Neuronal stem cell (in vitro differentiated cells): ENCODE measurements at regions not wholly inside any gene's neighbourhood (a gene's known extent, or its start where the extent isn't known, plus 50 kb on each side); places are given as distances from the start of the nearest gene placed in this dataset.

Experiments
- DNase-seq: peaks from one replicate; pipeline ENCODE4 v3.0.0-alpha.2; 2013; ENCODE audit warnings: low spot score
- H2AFZ ChIP-seq: one replicate; pipeline ENCODE4 v1.6.1; 2013; ENCODE audit warnings: mild to moderate bottlenecking, low read length, inconsistent platforms
- H2AK5ac ChIP-seq: 2 replicates; pipeline ENCODE4 v1.6.1; 2013; ENCODE audit warnings: low read depth, mild to moderate bottlenecking, inconsistent platforms, low read length, moderate library complexity, mixed read lengths
- H2BK120ac ChIP-seq: 2 replicates; pipeline ENCODE4 v1.6.1; 2013; ENCODE audit warnings: low read depth, mild to moderate bottlenecking, inconsistent platforms, low read length, moderate library complexity, mixed read lengths
- H2BK12ac ChIP-seq: one replicate; pipeline ENCODE4 v1.6.1; 2013; ENCODE audit warnings: low read length, inconsistent platforms
- H2BK15ac ChIP-seq: 2 replicates; pipeline ENCODE4 v1.6.1; 2013; ENCODE audit warnings: mild to moderate bottlenecking, low read length, inconsistent platforms, mixed read lengths
- H2BK5ac ChIP-seq: one replicate; pipeline ENCODE4 v1.6.1; 2013; ENCODE audit warnings: inconsistent platforms, mild to moderate bottlenecking, low read length, moderate library complexity
- H3K14ac ChIP-seq: one replicate; pipeline ENCODE4 v1.6.1; 2013; ENCODE audit warnings: low read length, inconsistent platforms
- H3K18ac ChIP-seq: 2 replicates; pipeline ENCODE4 v1.6.1; 2013; ENCODE audit warnings: low read length, inconsistent platforms
- H3K23ac ChIP-seq: 2 replicates; pipeline ENCODE4 v1.6.1; 2013; ENCODE audit warnings: low read depth, mild to moderate bottlenecking, mixed read lengths, low read length, inconsistent platforms; ENCODE audit not compliant: poor library complexity
- H3K27ac ChIP-seq: replicated peaks from 3 replicates; pipeline ENCODE4 v1.5.1; 2013; ENCODE audit warnings: low read length, inconsistent platforms
- H3K27me3 ChIP-seq, 3 experiments: 2 replicates each; pipeline ENCODE4 v1.6.1; 2013; ENCODE audit warnings: low read length in 3 of 3, mild to moderate bottlenecking in 2 of 3, inconsistent platforms in 1 of 3, low read depth in 1 of 3, mixed read lengths in 1 of 3, moderate library complexity in 1 of 3; ENCODE audit not compliant: control insufficient read depth in 3 of 3, insufficient read depth in 3 of 3
- H3K36me3 ChIP-seq, 2 donors: replicated peaks in 1 of 2; 2 replicates each; pipeline ENCODE4 v1.6.1; 2013; ENCODE audit warnings: low read length in 2 of 2; ENCODE audit not compliant: control insufficient read depth in 2 of 2, insufficient read depth in 2 of 2
- H3K4ac ChIP-seq: 2 replicates; pipeline ENCODE4 v1.6.1; 2013; ENCODE audit warnings: inconsistent platforms, mild to moderate bottlenecking, low read length, moderate library complexity
- H3K4me1 ChIP-seq, 2 donors: 1 replicate in 1 of 2; 2 replicates in 1 of 2; pipeline ENCODE4 v1.6.1; 2013; ENCODE audit warnings: low read length in 2 of 2, low read depth in 1 of 2; ENCODE audit not compliant: control insufficient read depth in 2 of 2, insufficient read depth in 1 of 2
- H3K4me2 ChIP-seq: one replicate; pipeline ENCODE4 v1.6.1; 2013; ENCODE audit warnings: mild to moderate bottlenecking, low read length, inconsistent platforms; ENCODE audit not compliant: insufficient read depth, poor library complexity, severe bottlenecking
- H3K4me3 ChIP-seq, 2 donors: 2 replicates each; pipeline ENCODE4 v1.5.1; 2013; ENCODE audit warnings: low read length in 2 of 2, mild to moderate bottlenecking in 2 of 2, inconsistent platforms in 1 of 2, moderate library complexity in 1 of 2
- H3K79me1 ChIP-seq: one replicate; pipeline ENCODE4 v1.6.1; 2013; ENCODE audit warnings: low read depth, mild to moderate bottlenecking, inconsistent platforms, low read length, moderate library complexity
- H3K9ac ChIP-seq: one replicate; pipeline ENCODE4 v1.6.1; 2013; ENCODE audit warnings: mild to moderate bottlenecking, low read depth, low read length, inconsistent platforms; ENCODE audit not compliant: poor library complexity
- H3K9me3 ChIP-seq, 2 donors: replicated peaks in 1 of 2; 2 replicates each; pipeline versions ENCODE3 to v1.6.1; 2013; ENCODE audit warnings: low read length in 2 of 2, mild to moderate bottlenecking in 2 of 2, inconsistent platforms in 1 of 2, low read depth in 1 of 2, mixed read lengths in 1 of 2, moderate library complexity in 1 of 2; ENCODE audit not compliant: control insufficient read depth in 2 of 2, insufficient read depth in 1 of 2
- H4K8ac ChIP-seq: one replicate; pipeline ENCODE4 v1.6.1; 2013; ENCODE audit warnings: low read depth, mild to moderate bottlenecking, inconsistent platforms, low read length, moderate library complexity
- H4K91ac ChIP-seq: one replicate; pipeline ENCODE4 v1.6.1; 2013; ENCODE audit warnings: low read length, low read depth, mild to moderate bottlenecking, inconsistent platforms; ENCODE audit not compliant: poor library complexity
- WGBS, 2 donors: extraction: QIAGEN DNeasy Blood & Tissue Kit; methylation state at CpG; one replicate each; pipeline ENCODE4 v1.1.7; 2013; ENCODE audit warnings: missing lambda C conversion rate in 2 of 2, mixed read lengths in 1 of 2; ENCODE audit not compliant: insufficient read length in 2 of 2, insufficient replicate concordance in 1 of 2; ENCODE audit errors: extremely low coverage in 2 of 2; 5-methylcytosine and 5-hydroxymethylcytosine counted together

GRCh38 chr10:130929422-130930325, 381.8 kb downstream of the TCERG1L start:
- no peak overlapping the region for H2BK15ac ChIP-seq
- no peak overlapping the region for H2AFZ ChIP-seq
- no peak for DNase-seq
- peaks cover 0 to 6% of the 10 kb centered on the region in 2 donors for H3K9me3 ChIP-seq
- H4K91ac ChIP-seq, result no peak overlapping the region
- H3K4ac ChIP-seq, result no peak overlapping the region
- H3K27ac ChIP-seq, result no peak overlapping the region
- H4K8ac ChIP-seq, result no peak overlapping the region
- H3K36me3 ChIP-seq, result no peaks in the 10 kb centered on the region
- H3K23ac ChIP-seq, result no peak overlapping the region
- peak overlapping the region; percentile 16 for H2AK5ac ChIP-seq
- H3K4me1 ChIP-seq, result no peaks in the 10 kb centered on the region
- peak overlapping the region; percentile 12 for H3K14ac ChIP-seq
- H3K27me3 ChIP-seq, result peaks cover 0 to 3% (median 0%) of the 10 kb centered on the region in 3 experiments
- no peak overlapping the region for H3K9ac ChIP-seq
- peak overlapping the region; percentile 2 for H3K18ac ChIP-seq
- no peak overlapping the region for H2BK120ac ChIP-seq
- no peak overlapping the region for H2BK5ac ChIP-seq
- H2BK12ac ChIP-seq, result no peak overlapping the region
- WGBS, 2 donors, result no CpG with 5 or more reads among the region's 17 CpGs
- no peaks in the 10 kb centered on the region for H3K79me1 ChIP-seq
- peak overlapping the region in 1 of 2 donors; percentile 3 for H3K4me3 ChIP-seq
- no peak overlapping the region for H3K4me2 ChIP-seq

GRCh38 chr10:130930821-130931220, 380.7 kb downstream of the TCERG1L start:
- H2AFZ ChIP-seq, result no peak overlapping the region
- H2AK5ac ChIP-seq, result no peak overlapping the region
- no peaks in the 10 kb centered on the region for H3K36me3 ChIP-seq
- H4K8ac ChIP-seq, result no peak overlapping the region
- no CpG with 5 or more reads among the region's 5 CpGs for WGBS, 2 donors
- H2BK5ac ChIP-seq, result no peak overlapping the region
- H4K91ac ChIP-seq, result no peak overlapping the region
- H3K4ac ChIP-seq, result no peak overlapping the region
- H3K4me1 ChIP-seq, result peaks cover 0 to 4% of the 10 kb centered on the region in 2 donors
- no peak overlapping the region for H3K27ac ChIP-seq
- H3K79me1 ChIP-seq, result no peaks in the 10 kb centered on the region
- no peak overlapping the region for H3K14ac ChIP-seq
- no peak overlapping the region for H3K4me3 ChIP-seq
- H3K4me2 ChIP-seq, result no peak overlapping the region
- no peak overlapping the region for H3K9ac ChIP-seq
- H2BK15ac ChIP-seq, result no peak overlapping the region
- H2BK120ac ChIP-seq, result no peak overlapping the region
- no peak for DNase-seq
- H3K9me3 ChIP-seq, result peaks cover 0 to 3% of the 10 kb centered on the region in 2 donors
- no peaks in the 10 kb centered on the region for H3K27me3 ChIP-seq
- no peak overlapping the region for H3K23ac ChIP-seq
- no peak overlapping the region for H2BK12ac ChIP-seq
- no peak overlapping the region for H3K18ac ChIP-seq

GRCh38 chr10:130931256-130931655, 380.3 kb downstream of the TCERG1L start:
- no peak overlapping the region for H2BK12ac ChIP-seq
- H2AFZ ChIP-seq, result no peak overlapping the region
- no peak overlapping the region for H3K23ac ChIP-seq
- no peak overlapping the region for H3K27ac ChIP-seq
- no peak overlapping the region for H3K18ac ChIP-seq
- H3K14ac ChIP-seq, result no peak overlapping the region
- no peak for DNase-seq
- no peak overlapping the region for H2BK120ac ChIP-seq
- H3K4ac ChIP-seq, result no peak overlapping the region
- no peaks in the 10 kb centered on the region for H3K27me3 ChIP-seq
- no peak overlapping the region for H2BK15ac ChIP-seq
- no CpG with 5 or more reads among the region's 7 CpGs for WGBS, 2 donors
- H3K4me2 ChIP-seq, result no peak overlapping the region
- no peak overlapping the region for H4K91ac ChIP-seq
- H4K8ac ChIP-seq, result no peak overlapping the region
- H3K9me3 ChIP-seq, result no peaks in the 10 kb centered on the region
- H2AK5ac ChIP-seq, result no peak overlapping the region
- H3K4me3 ChIP-seq, result no peak overlapping the region
- no peak overlapping the region for H3K9ac ChIP-seq
- no peak overlapping the region for H2BK5ac ChIP-seq
- peaks cover 0 to 5% of the 10 kb centered on the region in 2 donors for H3K4me1 ChIP-seq
- no peaks in the 10 kb centered on the region for H3K79me1 ChIP-seq
- H3K36me3 ChIP-seq, result no peaks in the 10 kb centered on the region

- WGBS, 2 donors, result no CpG with 5 or more reads among the region's 15 CpGs
- Histone ChIP-seq H3K4me2 (no peak overlapping the region), H3K27me3 (no peaks in the 10 kb centered on the region), H2BK12ac (no peak overlapping the region), H4K8ac (no peak overlapping the region), H2BK120ac (no peak overlapping the region), H4K91ac (no peak overlapping the region), H3K9me3 (no peaks in the 10 kb centered on the region), H3K4me1 (peaks cover 0 to 6% of the 10 kb centered on the region in 2 donors), H3K4me3 (no peak overlapping the region), H2BK15ac (no peak overlapping the region), H2BK5ac (no peak overlapping the region), H2AFZ (no peak overlapping the region), H3K14ac (no peak overlapping the region), H3K36me3 (no peaks in the 10 kb centered on the region), H3K9ac (no peak overlapping the region), H3K27ac (no peak overlapping the region), H3K4ac (no peak overlapping the region), H2AK5ac (no peak overlapping the region), H3K79me1 (no peaks in the 10 kb centered on the region), H3K18ac (peak overlapping the region; percentile 30), H3K23ac (no peak overlapping the region)
- DNase-seq, result no peak
Observed at GRCh38 chr10:130932326-130933007, 379.1 kb downstream of the TCERG1L start.
